ENCODE measurements at regions not wholly inside any gene's neighbourhood (a gene's known extent, or its start where the extent isn't known, plus 50 kb on each side); places are given as distances from the start of the nearest gene placed in this dataset.
"Not testable (repeated sequence)": the region's sequence is repeated elsewhere in the genome, so short reads cannot be mapped to it uniquely, and the experiment has no call there.

DNA sequence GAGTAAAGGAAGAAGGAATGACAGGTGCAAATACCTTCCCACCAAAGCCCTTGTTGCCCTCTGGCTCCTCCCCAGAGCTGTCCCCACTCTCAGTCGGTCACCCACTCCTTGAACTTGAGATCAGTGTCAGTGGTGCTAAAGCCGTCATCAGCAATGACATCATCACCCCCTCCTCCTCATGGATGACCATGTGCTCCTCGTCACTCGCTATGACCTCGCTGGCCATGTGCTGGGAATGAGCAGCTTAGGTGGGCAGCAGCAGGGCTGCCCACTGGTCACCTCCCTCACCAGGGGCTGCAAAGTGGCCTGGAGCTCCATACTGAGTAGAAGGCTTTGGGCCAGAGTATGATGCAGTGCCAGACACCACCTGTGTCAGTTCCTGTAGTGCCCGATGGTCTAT, 153.1 kb upstream of the CDK13 start:
- H3K27me3 ChIP-seq (replicated peaks); H3K27ac ChIP-seq; H3K36me3 ChIP-seq (replicated peaks); H3K4me3 ChIP-seq (ENCODE audit: low read depth, low read length); DNase-seq; in situ Hi-C loops (cut with HindIII; ENCODE audit: low pct_ligation_motif_present, low sequenced_read_pairs): not testable (repeated sequence)

DNA sequence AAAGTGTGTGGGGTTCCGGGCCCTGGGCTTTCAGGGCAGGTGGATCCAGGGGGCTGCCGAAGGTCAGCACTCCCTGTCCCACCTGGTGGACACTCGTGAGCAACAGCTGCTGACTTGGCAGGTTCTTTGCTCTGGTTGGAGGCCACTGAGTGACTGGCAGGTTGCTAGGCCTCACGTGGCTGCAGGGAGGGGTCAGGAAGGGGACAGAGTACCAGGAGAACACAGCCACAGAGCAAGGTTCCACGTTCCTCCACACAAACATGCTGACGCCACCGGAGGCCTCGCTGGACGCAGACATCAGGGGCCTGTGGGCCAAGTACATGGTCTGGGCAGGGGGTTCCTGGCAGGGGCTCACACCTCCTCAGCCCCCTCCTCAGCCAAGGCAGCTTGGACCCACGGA, 152.0 kb upstream of the CDK13 start:
- in situ Hi-C loops (cut with HindIII; ENCODE audit: low pct_ligation_motif_present, low sequenced_read_pairs); H3K4me3 ChIP-seq (ENCODE audit: low read depth, low read length); H3K27me3 ChIP-seq (replicated peaks); H3K27ac ChIP-seq; DNase-seq; H3K36me3 ChIP-seq (replicated peaks): not testable (repeated sequence)

DNA sequence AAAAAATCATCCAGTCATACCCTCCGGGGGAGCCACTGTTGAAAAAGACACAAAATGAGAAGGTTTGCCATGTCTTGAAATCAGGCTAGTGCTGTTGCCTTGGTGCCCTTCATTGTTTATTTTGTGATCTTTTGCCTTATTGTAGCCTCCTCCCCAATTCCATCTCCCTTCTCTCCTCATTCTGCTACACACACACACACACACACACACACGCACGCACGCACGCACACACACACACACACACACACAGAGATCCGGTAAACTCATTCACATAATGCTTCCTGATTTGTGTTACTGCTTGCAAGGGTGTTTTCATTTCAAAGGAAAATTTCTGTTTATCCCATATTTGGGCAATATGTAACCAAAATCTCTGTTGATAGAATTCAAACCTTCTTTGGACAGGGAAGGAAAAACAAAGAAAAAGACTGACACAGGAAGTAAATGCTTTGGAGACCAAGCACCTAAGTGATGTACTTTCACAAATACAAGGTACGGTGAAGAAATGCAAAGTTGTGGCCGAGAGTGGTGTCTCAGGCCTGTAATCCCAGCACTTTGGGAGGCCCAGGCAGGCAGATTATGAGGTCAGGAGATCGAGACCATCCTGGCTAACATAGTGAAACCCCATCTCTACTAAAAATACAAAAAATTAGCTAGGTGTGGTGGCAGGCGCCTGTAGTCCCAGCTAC, 141.1 kb upstream of the CDK13 start:
- no peaks in the 10 kb centered on the region for H3K27me3 ChIP-seq (replicated peaks)
- in situ Hi-C loops (cut with HindIII; ENCODE audit: low pct_ligation_motif_present, low sequenced_read_pairs): no loop called here
- TF ChIP-seq, protein P1, sequence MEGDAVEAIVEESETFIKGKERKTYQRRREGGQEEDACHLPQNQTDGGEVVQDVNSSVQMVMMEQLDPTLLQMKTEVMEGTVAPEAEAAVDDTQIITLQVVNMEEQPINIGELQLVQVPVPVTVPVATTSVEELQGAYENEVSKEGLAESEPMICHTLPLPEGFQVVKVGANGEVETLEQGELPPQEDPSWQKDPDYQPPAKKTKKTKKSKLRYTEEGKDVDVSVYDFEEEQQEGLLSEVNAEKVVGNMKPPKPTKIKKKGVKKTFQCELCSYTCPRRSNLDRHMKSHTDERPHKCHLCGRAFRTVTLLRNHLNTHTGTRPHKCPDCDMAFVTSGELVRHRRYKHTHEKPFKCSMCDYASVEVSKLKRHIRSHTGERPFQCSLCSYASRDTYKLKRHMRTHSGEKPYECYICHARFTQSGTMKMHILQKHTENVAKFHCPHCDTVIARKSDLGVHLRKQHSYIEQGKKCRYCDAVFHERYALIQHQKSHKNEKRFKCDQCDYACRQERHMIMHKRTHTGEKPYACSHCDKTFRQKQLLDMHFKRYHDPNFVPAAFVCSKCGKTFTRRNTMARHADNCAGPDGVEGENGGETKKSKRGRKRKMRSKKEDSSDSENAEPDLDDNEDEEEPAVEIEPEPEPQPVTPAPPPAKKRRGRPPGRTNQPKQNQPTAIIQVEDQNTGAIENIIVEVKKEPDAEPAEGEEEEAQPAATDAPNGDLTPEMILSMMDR (IDR thresholded peaks at IDR 0.05; ENCODE audit: low read depth, low read length, missing control alignments): no peak

DNA sequence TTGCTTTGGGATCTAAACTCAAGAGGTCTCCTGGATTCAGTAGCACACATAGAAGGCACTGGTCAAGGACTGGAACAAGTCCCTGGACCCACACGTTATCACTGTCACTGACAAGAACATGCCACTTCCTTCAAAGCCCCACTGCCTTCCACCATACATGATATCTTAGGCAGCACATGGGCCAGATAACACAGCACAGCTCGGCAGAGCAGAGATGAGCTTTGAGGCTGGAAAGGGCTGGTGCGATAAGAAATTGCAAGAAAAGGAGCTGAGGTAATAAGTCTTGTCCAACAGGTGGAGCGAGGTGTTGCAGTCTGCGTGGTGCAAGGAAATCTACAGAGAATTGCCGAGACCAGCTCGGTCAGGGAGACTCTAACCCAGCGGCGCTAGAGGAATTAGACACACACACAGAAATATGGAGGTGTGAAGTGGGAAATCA, 139.8 kb upstream of the CDK13 start:
- Histone ChIP-seq H3K27ac (no peak overlapping the region), H3K36me3 (replicated peaks) (no peaks in the 10 kb centered on the region), H3K27me3 (replicated peaks) (peaks cover 8% of the 10 kb centered on the region), H3K4me3 (ENCODE audit: low read depth, low read length) (no peak overlapping the region)
- TF ChIP-seq, protein P1 (IDR thresholded peaks at IDR 0.05; ENCODE audit: low read depth, low read length, missing control alignments): no peak
- no peak for DNase-seq
- in situ Hi-C loops (cut with HindIII; ENCODE audit: low pct_ligation_motif_present, low sequenced_read_pairs): no loop called here

More for the DNA sequence above, 141.1 kb upstream of the CDK13 start:
- no peak overlapping the region for H3K4me3 ChIP-seq (ENCODE audit: low read depth, low read length)
- no peak for DNase-seq
- H3K27ac ChIP-seq: no peak overlapping the region
- no peaks in the 10 kb centered on the region for H3K36me3 ChIP-seq (replicated peaks)

DNA sequence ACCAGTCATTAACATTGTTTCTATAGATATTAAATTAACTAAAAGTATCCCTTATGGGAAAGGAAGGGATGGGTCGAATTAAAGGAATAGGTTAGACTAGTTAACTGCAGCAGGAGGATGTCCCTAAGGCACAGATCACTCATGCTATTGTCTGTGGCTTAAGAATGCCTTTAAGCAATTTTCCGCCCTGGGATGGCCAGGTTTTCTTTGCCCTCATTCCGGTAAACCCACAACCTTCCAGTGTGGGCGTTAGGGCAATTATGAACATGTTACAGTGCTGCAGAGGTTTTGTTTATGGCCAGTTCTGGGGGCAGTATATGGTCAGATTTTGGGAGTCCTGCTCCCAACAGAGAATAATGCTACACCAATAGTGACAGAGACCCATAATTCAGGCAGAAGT, 139.3 kb upstream of the CDK13 start:
- in situ Hi-C loops (cut with HindIII; ENCODE audit: low pct_ligation_motif_present, low sequenced_read_pairs): no loop called here
- no peak overlapping the region for H3K4me3 ChIP-seq (ENCODE audit: low read depth, low read length)

DNA sequence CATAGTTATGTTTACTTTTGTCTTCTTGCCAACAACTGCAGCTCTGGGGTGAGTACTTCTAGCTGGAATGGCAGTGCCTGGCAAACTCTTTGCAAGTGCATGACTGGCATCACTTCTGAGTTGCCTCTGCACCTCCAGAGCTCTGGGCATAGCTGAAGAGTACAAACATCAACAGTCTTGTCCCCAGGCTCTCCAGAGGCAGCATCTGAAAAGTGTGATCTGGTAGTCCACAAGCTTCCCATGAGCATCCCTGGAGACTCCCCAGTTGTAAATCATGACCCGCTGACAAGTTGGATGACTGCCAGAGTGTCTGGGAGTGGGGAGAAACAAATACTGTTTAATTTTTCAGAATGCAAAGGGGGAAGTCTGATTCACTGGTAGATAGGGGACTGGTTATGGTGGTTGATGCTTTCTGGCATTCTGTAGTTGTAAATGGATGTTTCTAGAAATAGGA, 138.9 kb upstream of the CDK13 start:
- in situ Hi-C loops (cut with HindIII; ENCODE audit: low pct_ligation_motif_present, low sequenced_read_pairs): no loop called here
- TF ChIP-seq, protein P1 (IDR thresholded peaks at IDR 0.05; ENCODE audit: low read depth, low read length, missing control alignments): no peak
- no peak for DNase-seq
- Histone ChIP-seq H3K27me3 (replicated peaks) (peaks cover 14% of the 10 kb centered on the region), H3K27ac (no peak overlapping the region), H3K36me3 (replicated peaks) (no peaks in the 10 kb centered on the region), H3K4me3 (ENCODE audit: low read depth, low read length) (no peak overlapping the region)

More for the DNA sequence above, 139.3 kb upstream of the CDK13 start:
- Histone ChIP-seq H3K27ac (no peak overlapping the region), H3K36me3 (replicated peaks) (no peaks in the 10 kb centered on the region), H3K27me3 (replicated peaks) (peaks cover 11% of the 10 kb centered on the region)
- DNase-seq: no peak
- TF ChIP-seq, protein P1 (IDR thresholded peaks at IDR 0.05; ENCODE audit: low read depth, low read length, missing control alignments): no peak

All from brain microvascular endothelial cell (primary cell).